ENCODE measurements at regions not wholly inside any gene's neighbourhood (a gene's known extent, or its start where the extent isn't known, plus 50 kb on each side); places are given as distances from the start of the nearest gene placed in this dataset.

- DNase-seq (no peak), ATAC-seq (ENCODE audit: low read depth) (no peak)
- Mint-ChIP-seq H3K27ac (peak overlapping the region; percentile 61), H3K27me3 (no peaks in the 10 kb centered on the region), H3K4me1 (peaks cover 47% of the 10 kb centered on the region), H3K9me3 (ENCODE audit: insufficient read depth) (no peaks in the 10 kb centered on the region), H3K4me3 (peak overlapping the region; percentile 32)
- peaks cover 30 to 37% of the 10 kb centered on the region in 2 donors for H3K4me1 ChIP-seq (ENCODE audit: control insufficient read depth in 2 of 2, insufficient read depth in 2 of 2, low read length in 2 of 2)
- H2AFZ ChIP-seq (ENCODE audit: insufficient read depth, low read depth, low read length, poor library complexity, severe bottlenecking), result no peak overlapping the region
- no peaks in the 10 kb centered on the region for H3K27me3 ChIP-seq (replicated peaks in 1 of 4; ENCODE audit: control extremely low read depth in 1 of 4, control insufficient read depth in 3 of 4, insufficient read depth in 4 of 4, low read length in 3 of 4)
- no peaks in the 10 kb centered on the region for H3K9me3 ChIP-seq (ENCODE audit: control extremely low read depth in 1 of 3, control insufficient read depth in 2 of 3, insufficient read depth in 1 of 3, low read length in 2 of 3)
- TF ChIP-seq EZH2 (IDR thresholded peaks at IDR 0.05; ENCODE audit: borderline replicate concordance, insufficient read depth, low read depth, low read length, poor library complexity, severe bottlenecking), result no peak
- TF ChIP-seq CTCF (IDR thresholded peaks at IDR 0.05), result no peak
- H3K27ac ChIP-seq (ENCODE audit: low read length in 2 of 2), result peak overlapping the region; percentile 24 to 45
- no peaks in the 10 kb centered on the region for H4K20me1 ChIP-seq (ENCODE audit: control insufficient read depth, insufficient read depth, low read length, poor library complexity, severe bottlenecking)
- WGBS (ENCODE audit: insufficient coverage), result no CpG with 5 or more reads among the region's 1 CpG
- CTCF ChIA-PET, result no interaction called here
- no peaks in the 10 kb centered on the region for H3K36me3 ChIP-seq (replicated peaks in 1 of 2; ENCODE audit: control extremely low read depth in 1 of 2, control insufficient read depth in 1 of 2, extremely low read depth in 1 of 2, insufficient read depth in 2 of 2, low read length in 1 of 2)
- H3K9ac ChIP-seq (ENCODE audit: low read length), result no peak overlapping the region
- no peak overlapping the region for H3K4me3 ChIP-seq (ENCODE audit: control extremely low read depth in 1 of 5, extremely low read depth in 1 of 5, insufficient read depth in 1 of 5, low read depth in 2 of 5, low read length in 4 of 5)
- no peaks in the 10 kb centered on the region for H3K79me2 ChIP-seq (ENCODE audit: control insufficient read depth, insufficient read depth, low read length)
- POLR2A ChIA-PET, result no interaction called here
- peak overlapping the region; percentile 12 for H3K4me2 ChIP-seq (replicated peaks; ENCODE audit: low read depth, low read length, poor library complexity, severe bottlenecking)
- intact Hi-C loops (cut with micrococcal nuclease), result no loop called here
Measured at GRCh38 chrX:42127563-42127962, 204.2 kb upstream of the CASK start.

GRCh38 chrX:42123369-42123768 is 200.0 kb upstream of the CASK start:
- Histone ChIP-seq H3K27me3 (replicated peaks in 1 of 4; ENCODE audit: control extremely low read depth in 1 of 4, control insufficient read depth in 3 of 4, insufficient read depth in 4 of 4, low read length in 3 of 4) (no peaks in the 10 kb centered on the region), H2AFZ (ENCODE audit: insufficient read depth, low read depth, low read length, poor library complexity, severe bottlenecking) (no peak overlapping the region), H3K9me3 (ENCODE audit: control extremely low read depth in 1 of 3, control insufficient read depth in 2 of 3, insufficient read depth in 1 of 3, low read length in 2 of 3) (no peaks in the 10 kb centered on the region), H3K27ac (ENCODE audit: low read length in 2 of 2) (no peak overlapping the region), H3K9ac (ENCODE audit: low read length) (no peak overlapping the region), H3K79me2 (ENCODE audit: control insufficient read depth, insufficient read depth, low read length) (no peaks in the 10 kb centered on the region), H3K4me3 (ENCODE audit: control extremely low read depth in 1 of 5, extremely low read depth in 1 of 5, insufficient read depth in 1 of 5, low read depth in 2 of 5, low read length in 4 of 5) (no peak overlapping the region), H4K20me1 (ENCODE audit: control insufficient read depth, insufficient read depth, low read length, poor library complexity, severe bottlenecking) (no peaks in the 10 kb centered on the region), H3K36me3 (replicated peaks in 1 of 2; ENCODE audit: control extremely low read depth in 1 of 2, control insufficient read depth in 1 of 2, extremely low read depth in 1 of 2, insufficient read depth in 2 of 2, low read length in 1 of 2) (no peaks in the 10 kb centered on the region), H3K4me2 (replicated peaks; ENCODE audit: low read depth, low read length, poor library complexity, severe bottlenecking) (no peak overlapping the region), H3K4me1 (ENCODE audit: control insufficient read depth in 2 of 2, insufficient read depth in 2 of 2, low read length in 2 of 2) (peaks cover 19 to 24% of the 10 kb centered on the region in 2 donors)
- Mint-ChIP-seq H3K4me3 (no peak overlapping the region), H3K27ac (no peak overlapping the region), H3K9me3 (ENCODE audit: insufficient read depth) (no peaks in the 10 kb centered on the region), H3K27me3 (no peaks in the 10 kb centered on the region), H3K4me1 (peaks cover 31% of the 10 kb centered on the region)
- CTCF ChIA-PET, result no interaction called here
- intact Hi-C loops (cut with micrococcal nuclease), result no loop called here
- POLR2A ChIA-PET, result no interaction called here
- no peak for ATAC-seq (ENCODE audit: low read depth)
- no CpG with 5 or more reads among the region's 4 CpGs for WGBS (ENCODE audit: insufficient coverage)
- DNase-seq, result no peak
- no peak for TF ChIP-seq CTCF (IDR thresholded peaks at IDR 0.05)
- TF ChIP-seq EZH2 (IDR thresholded peaks at IDR 0.05; ENCODE audit: borderline replicate concordance, insufficient read depth, low read depth, low read length, poor library complexity, severe bottlenecking), result no peak
